HG03135 (cell line): ENCODE measurements at regions not wholly inside any gene's neighbourhood (a gene's known extent, or its start where the extent isn't known, plus 50 kb on each side); places are given as distances from the start of the nearest gene placed in this dataset.
"Not testable (repeated sequence)": the region's sequence is repeated elsewhere in the genome, so short reads cannot be mapped to it uniquely, and the experiment has no call there.

Experiments used
- ATAC-seq: cut with Tn5 transposase; IDR thresholded peaks from one replicate; pipeline ENCODE4 v1.9.1; 2021; ENCODE audit warnings: mild to moderate bottlenecking, moderate library complexity; ENCODE audit not compliant: unreplicated experiment

DNA sequence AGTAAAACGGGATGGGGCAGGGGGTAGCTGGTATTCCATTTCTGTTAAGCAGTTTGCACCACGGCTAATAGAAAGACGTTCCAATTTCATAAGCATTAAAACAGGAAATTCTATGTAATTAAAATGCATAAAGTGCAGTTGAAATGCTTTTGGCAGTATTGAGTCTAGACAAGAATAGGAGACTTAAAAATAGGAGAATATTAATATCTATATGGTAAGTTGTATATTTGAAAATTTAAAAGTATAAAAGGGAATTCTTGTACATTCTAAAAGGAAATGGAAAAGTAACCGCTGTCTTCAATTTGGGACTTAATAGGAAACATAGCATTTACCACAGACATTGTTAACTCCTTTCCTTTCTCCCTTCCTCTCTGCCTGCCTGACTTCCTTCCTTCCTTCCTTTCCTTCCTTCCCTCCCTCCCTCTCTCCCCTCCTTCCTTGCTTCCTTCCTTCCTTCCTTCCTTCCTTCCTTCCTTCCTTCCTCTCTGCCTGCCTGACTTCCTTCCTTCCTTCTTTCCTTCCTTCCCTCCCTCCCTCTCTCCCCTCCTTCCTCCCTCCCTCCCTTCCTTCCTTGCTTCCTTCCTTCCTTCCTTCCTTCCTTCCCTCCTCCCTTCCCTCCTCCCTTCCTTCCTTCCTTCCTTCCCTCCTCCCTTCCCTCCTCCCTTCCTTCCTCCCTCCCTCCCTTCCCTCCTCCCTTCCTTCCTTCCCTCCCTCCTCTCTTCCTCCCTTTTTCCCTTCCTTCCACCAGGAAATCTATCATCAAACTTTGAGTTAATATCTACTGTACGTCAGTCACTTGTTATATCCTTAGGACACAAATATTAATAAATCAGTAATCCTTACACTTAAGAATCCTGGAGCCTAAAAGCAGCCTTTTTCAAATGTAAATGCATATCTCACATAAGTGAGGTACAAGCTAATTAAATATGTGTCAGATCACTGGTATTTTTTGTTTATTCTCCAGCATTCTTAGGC, 1049.3 kb downstream of the GALC start:
- ATAC-seq = no peak

DNA sequence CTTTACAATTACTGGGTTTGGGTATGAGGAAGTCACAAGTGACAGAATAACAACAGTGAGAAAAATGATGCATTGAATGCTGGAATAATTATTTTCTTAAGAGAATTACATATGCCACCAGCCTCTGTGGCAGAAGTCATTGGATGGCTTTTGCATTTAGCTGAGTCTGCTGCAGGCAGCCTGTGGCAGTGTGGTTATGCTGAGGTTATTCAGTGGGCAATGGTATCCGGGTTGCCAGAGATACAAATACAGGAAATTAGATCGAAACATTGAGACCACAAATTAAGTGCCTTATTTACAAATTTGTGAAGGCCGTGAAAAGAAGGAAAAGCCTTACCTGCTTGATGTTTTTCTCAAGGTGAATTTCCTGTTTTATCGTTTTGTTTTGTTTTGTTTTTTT, 1050.0 kb downstream of the GALC start:
- ATAC-seq = no peak

- ATAC-seq = no peak
Observed at GRCh38 chr14:86940106-86940505, 1052.9 kb downstream of the GALC start.

DNA sequence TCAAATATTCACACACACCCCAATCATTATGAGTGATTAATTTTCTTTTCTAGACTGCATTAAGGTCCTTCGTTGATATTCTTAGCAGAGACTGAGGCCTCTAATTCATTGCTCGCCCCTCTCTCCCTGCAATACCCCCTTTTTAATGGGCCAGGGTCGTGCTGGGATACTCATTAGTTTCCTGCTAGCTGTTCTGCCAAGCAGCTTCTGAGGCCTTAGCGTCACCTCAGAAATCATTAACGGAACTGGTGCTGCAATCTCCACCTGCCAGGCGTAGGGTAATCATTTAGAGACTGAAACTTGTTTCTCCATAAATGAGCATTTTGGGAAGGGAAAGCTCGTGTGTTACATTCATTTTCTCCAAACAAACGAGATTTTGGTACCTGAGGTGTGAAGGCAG, 1054.7 kb downstream of the GALC start:
- no peak for ATAC-seq

DNA sequence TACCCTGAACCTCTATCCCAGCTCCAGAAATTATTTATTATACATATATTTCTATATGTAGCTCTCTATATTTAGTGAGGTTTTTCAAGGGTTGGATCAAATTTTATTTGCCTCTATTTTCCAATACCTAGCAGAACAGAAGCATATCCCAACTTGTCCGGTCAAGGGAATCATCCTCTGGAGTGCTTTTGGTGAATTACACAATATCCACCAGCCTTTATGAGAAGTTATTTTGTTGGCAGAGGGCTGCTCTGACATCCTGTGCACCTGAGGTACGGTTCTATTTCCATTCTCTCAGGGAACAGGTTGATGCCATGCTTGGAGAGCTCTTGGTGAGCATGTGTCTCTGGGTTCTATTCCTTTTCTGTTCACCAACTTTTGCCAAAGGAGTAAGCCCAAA, 1056.4 kb downstream of the GALC start:
- no peak for ATAC-seq

DNA sequence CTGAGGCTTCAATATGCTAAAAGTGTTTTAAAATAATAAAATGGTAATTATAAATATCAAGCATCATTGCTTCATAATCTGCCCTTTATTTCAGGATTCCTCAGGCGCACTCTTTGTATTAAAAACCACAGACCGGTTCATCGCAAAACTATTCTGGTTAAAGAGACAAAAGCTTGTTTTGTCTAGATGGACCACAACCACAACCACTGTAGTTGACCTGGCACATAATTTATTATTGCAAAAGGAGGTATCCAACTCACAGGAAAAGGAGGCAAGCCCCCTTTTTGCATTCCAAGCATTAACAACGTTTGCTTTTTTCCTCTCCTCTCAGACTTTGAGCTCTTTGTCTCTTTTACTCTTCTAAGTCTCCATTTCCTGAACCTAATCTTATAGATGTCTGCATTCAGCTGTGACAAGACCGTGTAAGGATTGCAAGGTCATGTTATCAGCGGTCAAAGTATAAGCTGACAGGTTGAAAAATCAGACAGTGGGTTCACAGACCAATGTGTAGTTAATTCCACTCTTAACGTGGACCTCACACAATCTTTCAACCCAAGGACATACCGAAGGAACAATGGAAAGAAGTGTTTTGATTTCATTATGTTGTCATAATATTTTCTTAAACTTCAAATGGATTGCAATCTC, 1057.6 kb downstream of the GALC start:
- ATAC-seq = no peak

DNA sequence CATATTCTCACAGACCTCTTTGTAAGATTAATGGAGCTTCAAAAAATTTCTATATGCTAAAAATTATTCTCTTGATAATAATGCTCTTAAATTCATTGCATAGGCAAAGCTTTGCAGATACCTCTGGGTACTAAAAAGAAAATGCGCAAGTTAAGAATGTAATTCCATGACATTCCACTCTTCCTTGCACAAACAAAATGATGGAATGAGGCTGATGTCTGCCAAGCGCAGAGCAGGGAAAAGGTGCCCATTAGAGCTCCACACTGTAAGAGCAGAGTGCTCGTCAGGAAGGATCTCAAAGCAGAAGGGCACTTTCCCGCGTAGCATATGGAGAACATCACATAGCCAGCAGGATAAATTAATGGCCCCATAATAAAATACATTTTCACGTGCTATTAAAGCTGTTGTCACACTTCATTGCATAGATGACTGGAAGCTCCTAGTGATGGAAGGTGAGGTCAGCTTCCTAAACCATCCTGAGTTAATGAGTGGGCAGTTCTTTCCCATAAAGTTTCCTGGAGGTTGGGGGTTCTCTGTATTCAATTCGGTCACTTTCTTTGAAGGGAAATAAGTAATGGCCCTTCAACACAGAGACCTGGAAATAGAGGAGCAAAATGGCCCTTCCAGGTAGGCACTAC, 1058.9 kb downstream of the GALC start:
- ATAC-seq = no peak

DNA sequence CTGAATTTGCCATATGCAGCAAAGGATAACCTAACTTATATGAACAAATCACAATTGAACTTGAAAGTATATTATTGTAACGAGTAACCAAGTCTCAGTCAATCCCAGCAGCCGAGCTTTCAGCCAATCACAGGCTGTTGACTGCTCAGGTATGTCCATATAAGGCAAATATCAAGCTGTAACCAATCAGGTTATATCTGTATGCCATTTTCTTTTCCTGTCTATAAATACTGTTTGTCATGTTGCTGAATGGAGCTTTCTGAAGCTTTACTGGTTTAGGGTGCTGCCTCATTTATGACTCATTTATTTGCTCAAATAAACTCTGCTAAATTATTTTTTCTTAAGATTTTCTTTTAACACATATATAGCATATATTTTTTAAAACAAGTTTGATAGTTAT, 1059.5 kb downstream of the GALC start:
- no peak for ATAC-seq

DNA sequence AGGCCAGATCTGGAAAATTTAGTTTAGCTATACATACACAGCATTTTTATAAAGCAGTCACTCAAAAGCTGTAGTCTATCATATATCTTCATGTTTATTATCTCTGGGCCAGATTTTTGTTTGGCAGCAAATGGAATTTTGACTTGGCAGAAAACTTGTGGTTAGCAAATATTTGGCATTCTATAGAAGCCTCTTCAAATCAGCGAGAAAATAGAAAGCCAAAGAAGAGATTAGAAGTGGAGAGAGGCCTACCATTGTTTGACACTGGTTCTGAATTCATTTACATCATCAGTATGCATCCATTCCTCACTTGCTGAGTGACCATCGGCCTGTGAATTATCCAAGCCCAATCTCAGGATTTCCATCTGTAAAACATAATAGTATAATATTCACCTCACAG, 1077.6 kb downstream of the GALC start:
- no peak for ATAC-seq

- ATAC-seq = no peak
Observed at GRCh38 chr14:86912709-86913108, 1080.3 kb downstream of the GALC start.

- ATAC-seq = no peak
Observed at GRCh38 chr14:86911486-86911885, 1081.5 kb downstream of the GALC start.

DNA sequence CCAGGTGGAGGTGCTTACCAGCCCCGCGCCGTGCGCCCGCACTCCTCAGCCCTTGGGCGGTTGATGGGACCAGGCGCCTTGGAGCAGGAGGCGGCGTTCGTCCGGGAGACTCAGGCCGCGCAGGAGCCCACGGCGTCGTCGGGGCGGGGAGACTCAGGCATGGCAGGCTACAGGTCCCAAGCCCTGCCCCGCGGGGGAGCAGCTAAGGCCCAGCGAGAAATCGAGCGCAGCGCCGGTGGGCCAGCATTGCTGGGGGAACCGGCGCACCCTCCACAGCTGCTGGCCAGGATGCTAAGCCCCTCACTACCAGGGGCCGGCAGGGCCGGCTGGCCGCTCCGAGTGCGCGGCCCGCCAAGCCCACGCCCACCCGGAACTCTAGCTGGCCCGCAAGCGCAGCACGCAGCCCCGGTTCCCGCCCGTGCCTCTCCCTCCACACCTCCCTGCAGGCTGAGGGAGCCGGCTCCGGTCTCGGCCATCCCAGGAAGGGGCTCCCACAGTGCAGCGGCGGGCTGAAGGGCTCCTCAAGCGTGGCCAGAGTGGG, 1087.5 kb downstream of the GALC start:
- ATAC-seq = not testable (repeated sequence)

DNA sequence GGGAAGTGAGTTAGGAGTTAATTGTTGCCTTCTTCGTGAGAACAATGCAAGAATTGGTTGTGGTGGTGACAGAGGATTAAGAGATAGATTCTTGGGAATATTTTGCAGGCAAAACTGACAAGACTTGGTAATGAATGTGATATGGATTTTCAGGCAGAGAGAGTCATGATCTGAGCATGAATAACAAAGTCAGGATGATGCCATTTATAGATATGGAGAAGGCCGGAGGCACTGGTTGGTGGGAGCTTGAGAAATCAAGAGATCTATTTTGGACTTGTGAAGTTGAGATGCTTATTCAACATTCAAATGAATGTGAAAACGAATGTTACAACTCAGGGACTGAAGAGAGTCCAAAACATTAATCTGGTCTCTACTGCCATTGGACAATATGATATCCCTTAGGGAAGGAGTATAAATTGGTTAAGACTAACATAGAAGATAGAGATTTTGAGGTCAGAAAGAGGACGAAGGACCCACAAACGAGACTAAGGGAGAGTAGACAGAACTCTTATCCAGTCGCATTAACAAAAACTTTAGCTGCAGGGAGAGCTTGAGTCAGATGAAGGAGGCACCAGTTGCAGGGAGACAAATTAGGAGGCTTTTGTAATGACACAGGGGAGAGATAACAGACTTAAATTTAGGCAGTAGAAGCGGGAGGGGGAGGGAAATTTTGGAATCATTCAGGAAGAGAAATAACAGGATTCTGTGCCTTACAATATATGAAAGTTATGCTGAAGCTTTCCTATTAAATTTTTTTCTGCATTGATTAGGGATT, 1090.6 kb downstream of the GALC start:
- no peak for ATAC-seq

GRCh38 chr14:86897704-86898513, 1095.1 kb downstream of the GALC start:
- ATAC-seq = no peak

- no peak for ATAC-seq
Observed at GRCh38 chr14:86897224-86897623, 1095.8 kb downstream of the GALC start.

- ATAC-seq = no peak
Observed at GRCh38 chr14:86896701-86897100, 1096.3 kb downstream of the GALC start.

GRCh38 chr14:86892152-86892956, 1100.6 kb downstream of the GALC start:
- ATAC-seq = no peak

DNA sequence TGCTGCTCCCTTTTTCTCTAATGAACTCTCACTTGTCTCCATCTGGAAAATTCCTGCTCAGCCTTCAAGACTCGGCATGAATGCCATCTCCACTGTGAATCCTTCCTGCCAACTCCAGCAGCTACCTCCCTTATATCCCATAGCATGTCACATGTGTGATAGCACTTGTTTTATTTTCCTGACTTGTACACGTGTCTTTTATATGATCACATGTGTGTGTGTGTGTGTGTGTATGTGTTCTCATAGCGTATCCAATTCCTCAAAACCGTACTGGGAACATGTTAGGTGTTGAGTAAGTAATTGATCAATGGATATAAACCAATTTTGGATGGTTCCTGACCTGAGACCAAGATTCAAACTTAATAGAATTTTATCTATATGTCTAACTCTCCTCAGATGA, 1107.7 kb downstream of the GALC start:
- no peak for ATAC-seq

DNA sequence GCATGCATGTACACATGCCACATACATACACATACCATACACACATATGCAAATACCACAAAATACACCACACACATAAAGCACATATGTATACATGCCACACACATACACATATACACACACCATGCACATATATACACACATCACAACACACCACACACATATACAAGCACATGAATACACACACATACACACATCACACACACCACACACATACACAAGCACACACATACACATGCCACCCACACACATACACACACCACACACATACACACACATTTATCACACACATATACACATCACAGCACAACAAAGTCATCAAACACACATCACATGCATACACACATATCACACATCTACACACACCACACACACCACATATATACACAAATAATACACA, 1108.5 kb downstream of the GALC start:
- ATAC-seq = no peak
